Naive B cell (primary cell): ENCODE measurements at regions not wholly inside any gene's neighbourhood (a gene's known extent, or its start where the extent isn't known, plus 50 kb on each side); places are given as distances from the start of the nearest gene placed in this dataset.

Experiments
- ATAC-seq, 2 donors: fragments of 150-1000 bp; cut with Tn5 transposase; 2 replicates each; pipeline ENCODE4 v1.10.0; 2021; ENCODE audit warnings: low read depth in 2 of 2, mild to moderate bottlenecking in 2 of 2, moderate library complexity in 2 of 2
- DNase-seq: peaks from one replicate; pipeline ENCODE4 v3.0.0; 2022
- H3K27ac Mint-ChIP-seq, 6 donors: one replicate each; pipeline ENCODE4 v1.8.0; 2020 to 2022; ENCODE audit warnings: mild to moderate bottlenecking in 6 of 6, mixed read lengths in 6 of 6, moderate library complexity in 5 of 6, inconsistent platforms in 2 of 6
- H3K27me3 Mint-ChIP-seq, 3 donors: one replicate each; pipeline ENCODE4 v1.8.0; 2021 to 2022; ENCODE audit warnings: mixed read lengths in 3 of 3, mild to moderate bottlenecking in 1 of 3
- H3K36me3 Mint-ChIP-seq, 2 donors: one replicate each; pipeline ENCODE4 v1.8.0; 2020 to 2022; ENCODE audit warnings: mixed read lengths in 2 of 2, inconsistent platforms in 1 of 2, mild to moderate bottlenecking in 1 of 2
- H3K4me1 Mint-ChIP-seq, 3 donors: one replicate each; pipeline ENCODE4 v1.8.0; 2020 to 2022; ENCODE audit warnings: mixed read lengths in 3 of 3, inconsistent platforms in 1 of 3, mild to moderate bottlenecking in 1 of 3, moderate library complexity in 1 of 3
- H3K4me3 Mint-ChIP-seq, 8 donors: one replicate each; pipeline ENCODE4 v1.8.0; 2020 to 2022; ENCODE audit warnings: mild to moderate bottlenecking in 8 of 8, mixed read lengths in 8 of 8, moderate library complexity in 8 of 8, inconsistent platforms in 2 of 8
- H3K9me3 Mint-ChIP-seq, 7 donors: one replicate each; pipeline ENCODE4 v1.8.0; 2020 to 2022; ENCODE audit warnings: mixed read lengths in 7 of 7, mild to moderate bottlenecking in 5 of 7, inconsistent platforms in 2 of 7, moderate library complexity in 1 of 7

- no peak overlapping the region for H3K27ac Mint-ChIP-seq
- no peak for DNase-seq
- peaks cover 0 to 22% (median 16%) of the 10 kb centered on the region in 3 donors for H3K27me3 Mint-ChIP-seq
- no peaks in the 10 kb centered on the region for H3K36me3 Mint-ChIP-seq
- H3K9me3 Mint-ChIP-seq: peaks cover 0 to 5% (median 2%) of the 10 kb centered on the region in 7 donors
- no peak overlapping the region for H3K4me3 Mint-ChIP-seq
- ATAC-seq: no peak
- H3K4me1 Mint-ChIP-seq: no peaks in the 10 kb centered on the region
Observed at GRCh38 chr20:60695226-60696000, 556.6 kb upstream of the CDH4 start.

DNA sequence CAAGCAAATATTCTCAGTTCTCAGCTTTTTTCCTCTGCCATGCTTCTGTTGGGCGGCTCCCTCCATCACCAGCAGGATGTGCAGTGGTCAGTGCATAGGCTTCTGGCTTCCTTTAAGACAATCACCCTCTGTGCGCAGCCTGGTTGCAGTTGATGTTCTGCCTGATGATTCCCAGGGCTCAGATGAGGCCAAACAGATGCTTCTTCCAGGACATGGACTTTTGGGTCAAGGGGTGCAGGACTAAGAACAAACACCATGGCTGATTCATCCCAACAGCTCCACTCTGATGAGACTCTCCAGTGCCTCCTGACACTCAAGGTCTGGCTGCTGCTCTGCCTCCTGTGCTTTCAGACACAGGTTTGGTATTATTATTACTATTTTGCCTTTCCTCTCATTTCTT, 554.8 kb upstream of the CDH4 start:
- no peak overlapping the region for H3K4me3 Mint-ChIP-seq
- no peaks in the 10 kb centered on the region for H3K36me3 Mint-ChIP-seq
- DNase-seq: no peak
- peaks cover 0 to 15% (median 8%) of the 10 kb centered on the region in 3 donors for H3K27me3 Mint-ChIP-seq
- ATAC-seq: no peak
- no peaks in the 10 kb centered on the region for H3K4me1 Mint-ChIP-seq
- no peak overlapping the region for H3K27ac Mint-ChIP-seq
- H3K9me3 Mint-ChIP-seq: peaks cover 0 to 5% (median 2%) of the 10 kb centered on the region in 7 donors

GRCh38 chr20:60700728-60701127, 551.3 kb upstream of the CDH4 start:
- H3K27me3 Mint-ChIP-seq: no peaks in the 10 kb centered on the region
- no peaks in the 10 kb centered on the region for H3K36me3 Mint-ChIP-seq
- ATAC-seq (no peak), DNase-seq (no peak)
- no peak overlapping the region for H3K27ac Mint-ChIP-seq
- H3K4me3 Mint-ChIP-seq: no peak overlapping the region
- peaks cover 0 to 4% (median 2%) of the 10 kb centered on the region in 7 donors for H3K9me3 Mint-ChIP-seq
- H3K4me1 Mint-ChIP-seq: no peaks in the 10 kb centered on the region

DNA sequence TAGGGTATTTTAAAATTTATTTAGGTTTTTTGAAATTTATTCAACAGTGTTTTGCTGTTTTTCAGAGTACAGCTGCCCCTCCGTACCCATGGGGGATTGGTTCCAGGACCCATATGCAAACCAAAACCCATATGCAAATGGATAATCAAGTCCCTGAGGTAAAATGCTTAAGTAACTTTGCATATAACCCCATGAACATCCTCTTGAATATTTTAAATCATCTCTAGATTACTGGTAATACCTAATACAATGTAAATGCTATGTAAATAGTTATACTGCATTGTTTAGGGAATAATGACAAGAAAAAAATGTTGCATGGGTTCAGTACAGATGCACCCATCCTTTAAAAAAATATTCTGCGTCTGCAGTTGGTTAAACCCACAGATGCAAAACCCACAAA, 547.9 kb upstream of the CDH4 start:
- Mint-ChIP-seq H3K9me3 (peaks cover 0 to 3% (median 0%) of the 10 kb centered on the region in 7 donors), H3K4me1 (no peaks in the 10 kb centered on the region), H3K27me3 (no peaks in the 10 kb centered on the region), H3K36me3 (no peaks in the 10 kb centered on the region), H3K4me3 (no peak overlapping the region), H3K27ac (no peak overlapping the region)
- DNase-seq: no peak
- no peak for ATAC-seq

- DNase-seq (no peak), ATAC-seq (no peak)
- Mint-ChIP-seq H3K9me3 (peaks cover 0 to 4% (median 0%) of the 10 kb centered on the region in 7 donors), H3K27me3 (peaks cover 0 to 7% (median under 1%) of the 10 kb centered on the region in 3 donors), H3K27ac (no peak overlapping the region), H3K4me1 (no peaks in the 10 kb centered on the region), H3K4me3 (no peak overlapping the region), H3K36me3 (no peaks in the 10 kb centered on the region)
Observed at GRCh38 chr20:60713396-60713795, 538.7 kb upstream of the CDH4 start.

- Mint-ChIP-seq H3K36me3 (no peaks in the 10 kb centered on the region), H3K27me3 (peaks cover 0 to 9% (median 6%) of the 10 kb centered on the region in 3 donors), H3K9me3 (peaks cover 0 to 6% (median 0%) of the 10 kb centered on the region in 7 donors), H3K27ac (no peak overlapping the region), H3K4me3 (no peak overlapping the region), H3K4me1 (no peaks in the 10 kb centered on the region)
- ATAC-seq (no peak), DNase-seq (no peak)
Observed at GRCh38 chr20:60715172-60715571, 536.9 kb upstream of the CDH4 start.

- ATAC-seq: no peak
- Mint-ChIP-seq H3K27me3 (peaks cover 0 to 8% (median 6%) of the 10 kb centered on the region in 3 donors), H3K36me3 (no peaks in the 10 kb centered on the region), H3K4me3 (no peak overlapping the region), H3K9me3 (peaks cover 0 to 6% (median 0%) of the 10 kb centered on the region in 7 donors), H3K27ac (no peak overlapping the region), H3K4me1 (no peaks in the 10 kb centered on the region)
- DNase-seq: no peak
Observed at GRCh38 chr20:60718743-60719480, 533.1 kb upstream of the CDH4 start.

DNA sequence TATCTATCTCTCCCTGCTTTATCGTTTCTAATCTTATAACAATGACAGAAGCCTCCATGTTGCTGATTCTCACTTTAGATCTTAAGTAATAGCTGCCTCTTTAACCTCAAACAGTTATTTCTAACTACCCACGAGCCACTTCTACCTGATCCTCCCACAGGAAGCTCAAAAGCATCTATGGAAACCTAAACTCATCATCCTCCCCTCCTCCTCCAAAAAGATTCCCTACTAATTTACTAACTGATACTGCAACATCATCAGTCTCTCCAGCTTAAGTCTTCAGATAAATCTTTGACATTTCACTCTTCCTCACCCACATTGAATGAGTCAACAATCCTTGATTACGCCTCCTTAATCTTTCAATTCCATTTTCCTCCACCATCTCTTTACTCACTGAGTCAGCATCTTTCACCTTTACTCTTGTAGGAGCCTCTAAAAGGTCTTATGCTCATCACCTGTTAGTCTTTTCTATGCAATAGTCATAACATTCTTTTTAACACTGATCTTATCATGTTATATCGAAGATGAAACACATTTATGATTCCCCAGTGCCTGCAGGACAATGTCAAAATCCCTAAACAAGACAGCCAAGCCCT, 526.7 kb upstream of the CDH4 start:
- DNase-seq (no peak), ATAC-seq (no peak)
- H3K36me3 Mint-ChIP-seq: no peaks in the 10 kb centered on the region
- H3K4me3 Mint-ChIP-seq: no peak overlapping the region
- no peaks in the 10 kb centered on the region for H3K27me3 Mint-ChIP-seq
- H3K9me3 Mint-ChIP-seq: peaks cover 0 to 13% (median 9%) of the 10 kb centered on the region in 7 donors
- no peaks in the 10 kb centered on the region for H3K4me1 Mint-ChIP-seq
- H3K27ac Mint-ChIP-seq: peak overlapping the region in 1 of 6 donors; percentile 0

GRCh38 chr20:60727425-60727824, 524.6 kb upstream of the CDH4 start:
- Mint-ChIP-seq H3K27me3 (no peaks in the 10 kb centered on the region), H3K9me3 (peaks cover 0 to 13% (median 9%) of the 10 kb centered on the region in 7 donors), H3K27ac (no peak overlapping the region), H3K36me3 (no peaks in the 10 kb centered on the region), H3K4me1 (no peaks in the 10 kb centered on the region), H3K4me3 (no peak overlapping the region)
- ATAC-seq (no peak), DNase-seq (no peak)

DNA sequence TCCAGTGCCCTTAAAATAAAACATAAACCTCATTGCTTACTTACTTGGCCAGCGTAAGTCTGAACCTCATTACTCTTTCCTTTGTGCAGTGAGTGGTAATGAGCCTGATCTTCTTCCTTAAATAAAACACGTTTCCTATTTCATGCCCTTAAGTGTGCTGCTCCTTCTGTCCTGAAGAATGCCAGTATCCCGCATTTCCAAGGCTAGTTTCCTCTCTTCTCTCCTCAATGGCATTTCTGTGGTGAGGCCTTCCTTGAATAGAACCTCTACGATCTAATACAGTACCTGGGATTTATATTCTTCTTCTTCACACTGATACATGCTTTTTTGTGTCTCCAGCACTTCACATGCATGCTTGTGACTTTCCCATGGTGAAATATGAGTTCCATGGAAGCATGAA, 523.4 kb upstream of the CDH4 start:
- no peak for ATAC-seq
- Mint-ChIP-seq H3K27me3 (no peaks in the 10 kb centered on the region), H3K27ac (no peak overlapping the region), H3K36me3 (no peaks in the 10 kb centered on the region), H3K9me3 (peaks cover 0 to 13% (median 9%) of the 10 kb centered on the region in 7 donors), H3K4me1 (no peaks in the 10 kb centered on the region), H3K4me3 (no peak overlapping the region)
- DNase-seq: no peak

DNA sequence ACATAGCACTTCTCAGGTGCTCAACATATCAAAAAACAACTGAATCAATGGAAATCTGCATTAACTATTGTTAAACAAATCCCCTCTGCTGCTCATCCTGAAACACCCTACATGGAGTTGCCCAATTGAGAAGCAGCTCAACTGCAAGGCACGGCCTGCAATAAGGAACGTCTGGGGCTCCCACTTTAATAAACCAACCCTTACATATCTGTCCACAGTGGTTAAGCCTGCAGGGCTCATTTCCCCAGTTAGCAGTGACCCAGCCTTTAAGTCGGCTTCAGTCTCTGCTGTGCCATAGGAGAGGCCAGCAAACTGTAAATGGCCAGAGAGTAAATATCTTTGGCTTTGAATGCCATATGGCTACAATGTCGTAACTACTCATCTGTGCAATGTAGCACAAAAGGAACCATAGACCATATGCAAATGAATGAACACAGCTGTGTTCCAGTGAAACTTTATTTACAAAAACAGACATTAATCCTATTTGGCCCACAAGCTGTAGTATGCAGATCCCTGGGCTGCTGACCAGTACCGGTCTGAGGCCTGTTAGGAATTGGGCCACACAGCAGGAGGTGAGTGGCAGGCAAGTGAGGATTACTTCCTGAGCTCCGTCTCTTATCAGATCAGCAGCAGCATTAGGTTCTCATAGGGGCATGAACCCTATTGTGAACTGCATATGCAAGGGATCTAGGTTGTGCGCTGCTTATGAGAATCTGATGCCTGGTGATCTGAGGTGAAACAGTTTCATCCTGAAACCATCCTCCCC, 522.7 kb upstream of the CDH4 start:
- ATAC-seq: no peak
- DNase-seq: no peak
- H3K4me3 Mint-ChIP-seq: no peak overlapping the region
- H3K4me1 Mint-ChIP-seq: no peaks in the 10 kb centered on the region
- H3K27ac Mint-ChIP-seq: no peak overlapping the region
- H3K36me3 Mint-ChIP-seq: no peaks in the 10 kb centered on the region
- no peaks in the 10 kb centered on the region for H3K27me3 Mint-ChIP-seq
- H3K9me3 Mint-ChIP-seq: peaks cover 0 to 13% (median 9%) of the 10 kb centered on the region in 7 donors

- no peaks in the 10 kb centered on the region for H3K27me3 Mint-ChIP-seq
- no peak overlapping the region for H3K4me3 Mint-ChIP-seq
- ATAC-seq: no peak
- no peak overlapping the region for H3K27ac Mint-ChIP-seq
- DNase-seq: no peak
- no peaks in the 10 kb centered on the region for H3K36me3 Mint-ChIP-seq
- H3K4me1 Mint-ChIP-seq: no peaks in the 10 kb centered on the region
- peaks cover 0 to 11% (median 5%) of the 10 kb centered on the region in 7 donors for H3K9me3 Mint-ChIP-seq
Observed at GRCh38 chr20:60732322-60732721, 519.7 kb upstream of the CDH4 start.

DNA sequence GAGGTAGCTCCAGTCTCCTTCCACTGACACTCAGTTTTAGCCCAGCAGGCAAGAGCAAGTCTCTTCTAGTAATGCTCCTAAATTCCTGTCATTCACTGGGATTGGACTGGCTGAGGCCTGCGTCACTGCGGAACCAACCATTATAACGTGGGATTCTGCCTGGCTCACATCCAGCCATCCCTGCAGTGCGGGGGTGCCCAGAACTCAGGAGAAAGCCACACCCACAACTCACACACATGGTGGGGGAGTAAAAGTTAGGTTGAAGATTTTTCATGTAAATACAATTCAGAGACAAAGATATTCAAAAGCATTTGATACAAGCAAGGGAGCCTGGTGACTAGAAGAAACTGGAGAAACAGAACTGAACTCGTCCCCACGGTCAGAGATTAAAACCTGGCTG, 504.0 kb upstream of the CDH4 start:
- no peak overlapping the region for H3K4me3 Mint-ChIP-seq
- DNase-seq (no peak), ATAC-seq (no peak)
- H3K27ac Mint-ChIP-seq: peak overlapping the region in 1 of 6 donors; percentile 33
- no peaks in the 10 kb centered on the region for H3K36me3 Mint-ChIP-seq
- H3K9me3 Mint-ChIP-seq: peaks cover 0 to 11% (median 4%) of the 10 kb centered on the region in 7 donors
- H3K27me3 Mint-ChIP-seq: no peaks in the 10 kb centered on the region
- no peaks in the 10 kb centered on the region for H3K4me1 Mint-ChIP-seq
